Epithelial cell of prostate (primary cell): ENCODE measurements at regions not wholly inside any gene's neighbourhood (a gene's known extent, or its start where the extent isn't known, plus 50 kb on each side); places are given as distances from the start of the nearest gene placed in this dataset.
"Not testable (repeated sequence)": the region's sequence is repeated elsewhere in the genome, so short reads cannot be mapped to it uniquely, and the experiment has no call there.

ENCODE experiments used
- DNase-seq: peaks from one replicate; pipeline ENCODE4 v3.0.0-alpha.2; 2011; ENCODE audit warnings: low read depth, low spot score
- H3K27ac ChIP-seq: fragments of 450-650 bp; 2 replicates; pipeline ENCODE4 v1.5.1; 2017; ENCODE audit warnings: mild to moderate bottlenecking

GRCh38 chr19:31519256-31519655, 170.0 kb upstream of the TSHZ3 start:
- no peak for DNase-seq

GRCh38 chr19:31519908-31520307, 170.7 kb upstream of the TSHZ3 start:
- H3K27ac ChIP-seq, result no peak overlapping the region
- no peak for DNase-seq

More at GRCh38 chr19:31519256-31519655, 170.0 kb upstream of the TSHZ3 start:
- no peak overlapping the region for H3K27ac ChIP-seq

GRCh38 chr19:31520633-31521032, 171.4 kb upstream of the TSHZ3 start:
- H3K27ac ChIP-seq, result no peak overlapping the region
- DNase-seq, result no peak

DNA sequence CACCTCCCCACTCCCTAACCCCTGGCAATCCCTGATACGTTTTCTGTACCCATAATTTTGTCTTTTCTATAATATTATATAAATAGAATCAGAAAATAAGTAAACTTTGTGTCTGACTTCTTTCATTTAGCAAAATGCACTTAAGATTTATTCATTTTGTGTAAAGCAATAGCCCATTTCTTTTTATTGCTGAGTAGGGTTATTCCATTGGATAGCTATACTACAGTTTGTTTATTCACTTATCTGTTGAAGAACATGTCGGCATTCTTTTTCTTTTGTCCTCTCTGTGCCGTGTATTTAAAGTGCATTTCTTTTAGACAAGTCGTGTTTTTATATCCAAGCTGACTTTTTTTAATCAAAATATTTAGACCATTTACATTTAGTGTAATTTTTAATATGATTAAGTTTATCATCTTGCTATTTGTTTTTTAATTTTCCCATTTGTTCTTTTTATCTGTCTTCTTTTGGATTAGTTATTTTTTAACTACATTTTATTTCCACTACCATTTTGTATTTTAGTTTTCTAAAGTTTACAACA, 176.4 kb upstream of the TSHZ3 start:
- no peak for DNase-seq
- no peak overlapping the region for H3K27ac ChIP-seq

DNA sequence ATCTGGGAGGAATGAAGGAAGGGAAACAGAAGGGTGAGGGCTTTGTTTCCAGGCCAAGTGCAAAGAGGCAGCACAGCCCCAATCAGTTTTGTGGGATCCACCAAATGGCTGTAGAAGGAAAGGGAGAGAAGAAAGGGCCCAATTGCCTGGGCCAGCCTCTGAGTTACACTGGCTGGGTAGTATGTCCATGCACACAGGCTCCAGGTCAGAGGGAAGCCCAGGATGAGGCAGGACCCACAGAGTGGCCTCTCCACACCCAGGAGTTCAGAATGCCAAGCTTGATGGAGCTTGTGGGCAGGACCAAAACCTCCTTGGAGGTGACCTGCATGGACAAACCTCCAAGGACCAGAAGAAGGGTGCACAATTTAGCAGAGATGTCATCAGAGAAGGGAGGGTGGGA, 178.2 kb upstream of the TSHZ3 start:
- no peak for DNase-seq
- H3K27ac ChIP-seq, result no peak overlapping the region

DNA sequence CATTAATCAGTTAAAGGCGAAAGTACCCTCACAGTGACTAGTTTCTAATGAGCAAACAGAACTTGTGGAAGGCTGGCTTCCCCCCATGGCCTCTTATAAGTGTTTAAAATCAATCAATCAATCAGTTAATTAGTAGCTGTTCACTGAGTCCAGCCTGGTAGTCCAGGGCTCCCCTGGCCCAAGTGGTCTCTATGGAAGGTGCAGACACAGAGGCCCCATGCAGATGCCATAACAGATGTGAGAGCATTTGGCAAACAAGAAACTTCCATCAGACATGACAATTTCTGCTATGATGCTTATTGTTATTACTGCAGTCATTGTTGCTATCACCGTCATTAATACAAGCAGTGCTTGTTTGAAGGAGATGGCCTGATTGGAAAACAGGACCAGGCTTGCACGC, 179.0 kb upstream of the TSHZ3 start:
- DNase-seq, result no peak
- no peak overlapping the region for H3K27ac ChIP-seq

DNA sequence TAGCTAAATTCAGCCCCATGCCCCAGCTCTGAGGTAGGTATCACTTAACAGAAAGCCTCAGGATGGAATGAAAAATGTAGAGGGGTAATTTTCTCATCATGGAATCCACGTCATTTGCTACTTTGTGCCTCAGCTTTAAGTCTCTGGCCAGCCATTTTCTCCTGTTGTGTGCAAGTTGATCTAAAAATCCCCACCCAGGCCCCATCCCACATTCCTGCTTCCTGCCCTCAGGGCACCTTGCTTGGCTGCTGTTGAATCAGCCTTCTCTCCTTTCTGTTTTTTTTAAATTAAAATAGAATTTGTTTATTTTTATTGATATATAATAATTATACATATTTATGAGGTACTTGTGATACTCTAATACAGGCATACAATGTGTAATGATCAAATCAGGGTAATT, 179.9 kb upstream of the TSHZ3 start:
- no peak overlapping the region for H3K27ac ChIP-seq
- DNase-seq, result no peak

GRCh38 chr19:31530781-31531180, 181.5 kb upstream of the TSHZ3 start:
- H3K27ac ChIP-seq, result no peak overlapping the region
- DNase-seq, result no peak

DNA sequence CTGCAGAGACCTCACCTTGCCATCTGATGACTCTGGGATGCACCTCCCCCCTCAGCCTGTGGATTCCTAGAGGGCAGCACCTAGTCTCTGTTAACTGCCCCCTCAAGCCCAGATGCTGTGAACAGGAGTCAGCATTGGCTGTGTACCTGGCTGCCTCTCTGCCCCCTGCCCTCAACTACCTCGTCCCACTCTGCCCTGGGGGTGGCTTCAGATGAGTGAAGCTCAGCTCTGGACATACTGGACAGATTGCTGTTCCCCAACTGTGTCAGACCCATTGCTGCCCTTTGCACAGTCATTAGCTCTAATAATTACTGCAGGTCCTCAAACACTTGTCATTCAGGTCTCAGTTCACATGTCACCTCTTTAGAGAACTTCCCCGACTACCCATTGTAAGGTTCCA, 182.1 kb upstream of the TSHZ3 start:
- no peak overlapping the region for H3K27ac ChIP-seq
- DNase-seq, result no peak

- no peak overlapping the region for H3K27ac ChIP-seq
- DNase-seq, result no peak
Measured at GRCh38 chr19:31532034-31532433, 182.8 kb upstream of the TSHZ3 start.

GRCh38 chr19:31533114-31533513, 183.9 kb upstream of the TSHZ3 start:
- DNase-seq, result no peak
- H3K27ac ChIP-seq, result no peak overlapping the region

DNA sequence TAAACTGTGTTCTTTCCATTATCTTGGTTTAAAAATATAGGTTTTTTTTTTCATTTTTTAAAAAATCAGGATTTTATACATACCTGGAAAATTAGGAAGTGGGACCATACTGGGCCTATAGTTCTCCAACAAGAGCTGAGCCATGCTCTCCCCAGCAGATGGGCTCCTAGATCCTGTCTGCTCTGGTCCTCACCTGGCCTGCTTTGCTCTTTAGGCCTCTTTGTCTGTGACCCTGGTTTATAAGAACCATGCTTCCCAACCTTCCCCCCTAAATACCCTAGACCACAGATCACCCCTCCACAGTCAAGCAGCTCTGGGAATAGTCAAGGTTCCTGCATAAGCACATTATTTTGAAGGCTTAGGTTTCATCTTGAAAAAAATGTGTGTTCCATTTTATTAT, 185.0 kb upstream of the TSHZ3 start:
- DNase-seq, result no peak
- H3K27ac ChIP-seq, result no peak overlapping the region

DNA sequence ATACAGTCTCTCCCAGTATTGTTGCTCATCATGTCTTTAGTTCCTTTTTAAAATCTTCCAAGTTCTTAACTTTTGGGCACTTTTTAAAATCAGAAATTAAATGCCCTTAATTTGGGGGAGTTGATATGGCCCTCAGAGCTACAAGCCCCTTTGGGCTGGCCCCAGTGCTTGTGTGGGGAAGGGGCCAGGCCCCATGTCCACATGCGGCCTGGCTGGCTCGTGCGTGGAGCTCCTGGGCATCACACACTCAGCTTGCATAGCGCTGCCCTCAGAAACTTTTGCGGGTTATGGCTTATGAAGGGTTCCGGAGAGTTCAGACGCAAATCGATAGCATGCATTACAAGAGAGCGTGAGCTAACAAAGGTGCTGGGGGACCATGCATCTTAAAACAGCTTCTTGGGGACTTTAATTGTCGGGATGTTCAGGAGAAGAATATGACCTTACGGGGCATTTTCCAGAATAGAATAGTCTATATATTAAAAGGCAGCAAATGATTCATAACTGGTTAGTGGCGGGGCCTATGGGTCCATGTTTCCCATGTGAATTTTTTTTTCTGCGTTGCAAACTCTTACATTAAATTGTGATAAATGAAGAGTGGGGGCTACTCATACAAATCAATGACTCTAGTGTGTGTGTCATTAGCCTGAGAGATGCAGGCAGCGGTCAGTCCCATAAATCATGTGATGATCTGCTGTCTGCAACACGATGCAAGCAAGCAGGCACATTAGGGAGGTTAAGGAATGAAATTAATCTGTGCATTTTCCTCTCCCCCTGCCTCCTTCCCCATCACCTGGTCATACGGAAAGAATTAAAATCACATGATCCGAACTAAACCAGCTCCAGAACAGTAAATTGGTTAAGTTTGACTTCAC, 185.8 kb upstream of the TSHZ3 start:
- DNase-seq, result no peak
- no peak overlapping the region for H3K27ac ChIP-seq

DNA sequence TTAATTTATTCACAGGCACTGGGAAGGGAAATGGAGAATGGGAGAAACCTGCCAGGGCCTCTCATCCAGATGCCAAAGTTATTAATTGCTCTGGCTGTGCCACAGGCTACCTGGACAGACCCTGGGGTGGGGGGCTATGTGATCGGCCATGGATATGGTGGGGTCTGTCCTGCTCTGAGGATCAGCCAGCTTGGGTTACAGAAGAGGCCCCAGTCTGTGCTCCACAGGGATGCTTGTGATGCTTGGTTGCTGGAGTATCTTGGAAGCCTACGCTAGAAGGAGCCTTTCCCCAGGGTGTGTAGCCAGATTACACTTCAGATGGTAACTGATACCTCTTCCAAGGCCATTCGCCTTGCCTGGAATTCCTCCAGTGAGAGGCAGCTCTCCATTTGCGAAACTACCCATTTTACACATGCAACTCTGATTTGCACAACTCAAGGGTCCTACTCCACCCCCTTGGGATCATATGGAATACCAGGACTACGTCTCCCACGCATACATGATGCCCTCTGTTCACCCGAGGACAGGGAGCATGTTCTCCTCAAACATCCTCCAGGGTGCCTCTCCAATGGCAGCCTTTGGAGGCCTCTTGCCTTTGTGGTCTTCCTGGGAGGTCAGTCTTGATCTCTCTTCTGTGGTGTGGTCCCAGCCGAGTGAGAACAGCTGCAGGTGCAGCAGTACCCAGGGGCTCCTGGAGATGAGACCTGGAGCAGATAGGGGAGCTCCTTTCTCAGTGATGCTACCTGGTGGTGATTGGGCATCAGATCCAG, 186.6 kb upstream of the TSHZ3 start:
- no peak overlapping the region for H3K27ac ChIP-seq
- no peak for DNase-seq

DNA sequence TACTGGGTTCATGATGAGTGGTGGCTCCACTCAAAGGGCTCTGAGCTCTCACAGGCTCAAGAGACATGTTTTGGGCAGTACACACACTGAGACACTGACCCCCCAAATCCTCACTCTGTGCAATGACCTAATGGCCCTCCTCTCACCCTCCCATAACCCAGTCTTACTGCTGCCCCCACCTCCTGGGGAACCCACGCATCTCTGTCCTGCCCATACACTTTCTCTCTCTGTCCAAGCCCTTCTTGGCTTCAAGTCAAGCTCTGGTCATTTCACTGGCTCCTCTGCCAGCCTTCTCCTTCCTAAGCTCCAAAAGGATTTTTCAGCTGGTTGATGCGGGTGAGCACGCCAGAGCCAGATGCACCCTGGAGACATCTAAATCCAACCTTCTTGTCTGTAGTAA, 187.9 kb upstream of the TSHZ3 start:
- no peak for DNase-seq
- H3K27ac ChIP-seq, result no peak overlapping the region

DNA sequence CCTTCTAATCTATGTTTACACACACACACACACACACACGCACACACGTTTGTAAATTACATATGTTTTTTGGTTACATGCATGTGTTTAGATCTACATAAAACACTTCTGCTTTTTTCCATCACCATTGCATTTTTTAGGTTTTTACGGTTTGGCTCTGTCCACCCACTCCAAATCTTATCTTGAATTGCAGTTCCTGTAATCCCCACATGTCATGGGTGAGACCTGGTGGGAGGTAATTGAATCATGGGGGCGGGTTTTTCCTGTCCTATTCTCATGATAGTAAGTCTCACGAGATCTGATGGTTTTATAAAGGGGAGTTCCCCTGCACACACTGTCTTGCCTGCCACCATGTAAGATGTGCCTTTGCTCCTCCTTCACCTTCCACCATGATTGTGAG, 188.7 kb upstream of the TSHZ3 start:
- not testable (repeated sequence) for H3K27ac ChIP-seq, DNase-seq

- H3K27ac ChIP-seq, result no peak overlapping the region
- DNase-seq, result no peak
Measured at GRCh38 chr19:31538879-31539278, 189.6 kb upstream of the TSHZ3 start.

GRCh38 chr19:31539386-31539785, 190.2 kb upstream of the TSHZ3 start:
- no peak for DNase-seq
- H3K27ac ChIP-seq, result no peak overlapping the region

GRCh38 chr19:31541396-31541795, 192.2 kb upstream of the TSHZ3 start:
- DNase-seq, result no peak
- H3K27ac ChIP-seq, result no peak overlapping the region

DNA sequence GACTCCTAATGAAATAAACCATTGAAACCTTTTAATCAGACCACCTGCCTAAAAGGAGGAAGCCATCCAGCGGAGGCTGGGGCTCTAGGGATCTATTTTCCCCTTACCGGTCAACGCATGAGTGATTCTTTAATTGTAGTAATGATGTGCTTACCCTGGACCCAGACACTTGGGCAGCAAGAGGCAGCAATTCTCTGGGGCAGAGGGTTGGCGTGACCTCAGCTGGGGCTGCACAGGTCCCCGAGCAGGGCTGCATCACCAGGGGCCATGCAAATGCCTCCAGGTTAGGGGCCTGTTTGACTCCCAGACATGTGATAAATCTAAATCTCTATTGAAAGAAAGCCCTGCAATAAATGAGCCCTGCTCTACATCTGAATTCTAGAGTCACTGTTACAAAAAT, 194.2 kb upstream of the TSHZ3 start:
- H3K27ac ChIP-seq, result no peak overlapping the region
- no peak for DNase-seq

GRCh38 chr19:31545777-31546176, 196.5 kb upstream of the TSHZ3 start:
- H3K27ac ChIP-seq, result no peak overlapping the region
- no peak for DNase-seq
